Fibroblast of lung (primary cell): ENCODE measurements at regions not wholly inside any gene's neighbourhood (a gene's known extent, or its start where the extent isn't known, plus 50 kb on each side); places are given as distances from the start of the nearest gene placed in this dataset.

Experiments used
- DNase-seq, 2 donors: peaks; one replicate each; pipeline versions ENCODE4 v3.0.0 to v3.0.0-alpha.2; 2010; ENCODE audit warnings: low read depth in 2 of 2
- H2AFZ ChIP-seq: 2 replicates; pipeline ENCODE4 v1.5.1; 2012; ENCODE audit warnings: low read length, control low read depth, inconsistent platforms
- H3K27ac ChIP-seq: 2 replicates; pipeline ENCODE4 v1.5.1; 2011; ENCODE audit warnings: low read length, control low read depth; ENCODE audit not compliant: insufficient read depth
- H3K27me3 ChIP-seq: 2 replicates; pipeline ENCODE4 v1.5.1; 2011; ENCODE audit warnings: mild to moderate bottlenecking, low read length; ENCODE audit not compliant: control insufficient read depth, insufficient read depth
- H3K36me3 ChIP-seq: 2 replicates; pipeline ENCODE4 v1.5.1; 2011; ENCODE audit warnings: low read length; ENCODE audit not compliant: control insufficient read depth, insufficient read depth
- H3K4me1 ChIP-seq: 2 replicates; pipeline ENCODE4 v1.5.1; 2011; ENCODE audit warnings: low read length; ENCODE audit not compliant: control insufficient read depth, insufficient read depth; ENCODE audit errors: extremely low read depth
- H3K4me2 ChIP-seq: 2 replicates; pipeline ENCODE4 v1.5.1; 2011; ENCODE audit warnings: low read length, control low read depth; ENCODE audit not compliant: insufficient read depth; ENCODE audit errors: extremely low read depth
- H3K4me3 ChIP-seq, 4 experiments: fragments of 200-600 bp in 1 of 4; sonication (generic) in 1 of 4; replicated peaks in 1 of 4; 2 replicates each; pipeline ENCODE4 v1.5.1; 2011 to 2016; ENCODE audit warnings: low read length in 4 of 4, low read depth in 3 of 4, mild to moderate bottlenecking in 3 of 4, control low read depth in 2 of 4, inconsistent platforms in 1 of 4, mixed read lengths in 1 of 4; ENCODE audit not compliant: insufficient read depth in 1 of 4; ENCODE audit errors: control extremely low read depth in 1 of 4
- H3K79me2 ChIP-seq: 2 replicates; pipeline ENCODE4 v1.5.1; 2012; ENCODE audit warnings: mild to moderate bottlenecking, low read length, inconsistent platforms; ENCODE audit not compliant: control insufficient read depth, insufficient read depth
- H3K9ac ChIP-seq: 2 replicates; pipeline ENCODE4 v1.5.1; 2011; ENCODE audit warnings: mild to moderate bottlenecking, low read length, control low read depth; ENCODE audit not compliant: insufficient read depth
- H3K9me3 ChIP-seq: 2 replicates; pipeline ENCODE4 v1.5.1; 2012; ENCODE audit warnings: low read depth, low read length; ENCODE audit not compliant: control insufficient read depth, insufficient read depth
- H4K20me1 ChIP-seq: 2 replicates; pipeline ENCODE4 v1.5.1; 2011; ENCODE audit warnings: low read length; ENCODE audit not compliant: control insufficient read depth, insufficient read depth; ENCODE audit errors: extremely low read depth
- EZH2 ChIP-seq: IDR thresholded peaks from 2 replicates; pipeline ENCODE4 v1.5.1; 2012; ENCODE audit warnings: low read length, control low read depth, mild to moderate bottlenecking; ENCODE audit errors: missing control alignments
- TF ChIP-seq, protein P1 (sequence below), 2 donors: IDR thresholded peaks in 1 of 2; conservative IDR thresholded peaks in 1 of 2; 1 replicate in 1 of 2; 2 replicates in 1 of 2; pipeline ENCODE4 v1.5.1; 2011 to 2012; ENCODE audit warnings: low read length in 2 of 2, control low read depth in 1 of 2, inconsistent platforms in 1 of 2, low read depth in 1 of 2, mild to moderate bottlenecking in 1 of 2

- Histone ChIP-seq H3K4me2 (no peak overlapping the region), H3K9me3 (no peaks in the 10 kb centered on the region), H3K27ac (no peak overlapping the region), H3K4me3 (no peak overlapping the region), H3K4me1 (no peaks in the 10 kb centered on the region), H3K27me3 (no peaks in the 10 kb centered on the region), H3K79me2 (no peaks in the 10 kb centered on the region), H2AFZ (no peak overlapping the region), H3K9ac (no peak overlapping the region), H3K36me3 (no peaks in the 10 kb centered on the region), H4K20me1 (no peaks in the 10 kb centered on the region)
- DNase-seq, result no peak
- TF ChIP-seq, protein P1, sequence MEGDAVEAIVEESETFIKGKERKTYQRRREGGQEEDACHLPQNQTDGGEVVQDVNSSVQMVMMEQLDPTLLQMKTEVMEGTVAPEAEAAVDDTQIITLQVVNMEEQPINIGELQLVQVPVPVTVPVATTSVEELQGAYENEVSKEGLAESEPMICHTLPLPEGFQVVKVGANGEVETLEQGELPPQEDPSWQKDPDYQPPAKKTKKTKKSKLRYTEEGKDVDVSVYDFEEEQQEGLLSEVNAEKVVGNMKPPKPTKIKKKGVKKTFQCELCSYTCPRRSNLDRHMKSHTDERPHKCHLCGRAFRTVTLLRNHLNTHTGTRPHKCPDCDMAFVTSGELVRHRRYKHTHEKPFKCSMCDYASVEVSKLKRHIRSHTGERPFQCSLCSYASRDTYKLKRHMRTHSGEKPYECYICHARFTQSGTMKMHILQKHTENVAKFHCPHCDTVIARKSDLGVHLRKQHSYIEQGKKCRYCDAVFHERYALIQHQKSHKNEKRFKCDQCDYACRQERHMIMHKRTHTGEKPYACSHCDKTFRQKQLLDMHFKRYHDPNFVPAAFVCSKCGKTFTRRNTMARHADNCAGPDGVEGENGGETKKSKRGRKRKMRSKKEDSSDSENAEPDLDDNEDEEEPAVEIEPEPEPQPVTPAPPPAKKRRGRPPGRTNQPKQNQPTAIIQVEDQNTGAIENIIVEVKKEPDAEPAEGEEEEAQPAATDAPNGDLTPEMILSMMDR (conservative IDR thresholded peaks at IDR 0.05 in 1 of 2, IDR thresholded peaks at IDR 0.05 in 1 of 2; ENCODE audit: low read depth in 1 of 2, low read length in 2 of 2), result no peak
- TF ChIP-seq EZH2, result no peak
These were observed 74.5 kb upstream of the PICALM start for GRCh38 chr11:86143087-86144030.

GRCh38 chr11:86142170-86142569 lies 73.3 kb upstream of the PICALM start:
- Histone ChIP-seq H3K36me3 (no peaks in the 10 kb centered on the region), H3K4me1 (no peaks in the 10 kb centered on the region), H3K9ac (no peak overlapping the region), H3K27me3 (no peaks in the 10 kb centered on the region), H3K9me3 (no peaks in the 10 kb centered on the region), H3K4me2 (no peak overlapping the region), H3K79me2 (no peaks in the 10 kb centered on the region), H3K4me3 (no peak overlapping the region), H3K27ac (no peak overlapping the region), H4K20me1 (no peaks in the 10 kb centered on the region), H2AFZ (no peak overlapping the region)
- no peak for DNase-seq
- no peak for TF ChIP-seq EZH2
- TF ChIP-seq, protein P1 (conservative IDR thresholded peaks at IDR 0.05 in 1 of 2, IDR thresholded peaks at IDR 0.05 in 1 of 2; ENCODE audit: low read depth in 1 of 2, low read length in 2 of 2), result no peak

DNA sequence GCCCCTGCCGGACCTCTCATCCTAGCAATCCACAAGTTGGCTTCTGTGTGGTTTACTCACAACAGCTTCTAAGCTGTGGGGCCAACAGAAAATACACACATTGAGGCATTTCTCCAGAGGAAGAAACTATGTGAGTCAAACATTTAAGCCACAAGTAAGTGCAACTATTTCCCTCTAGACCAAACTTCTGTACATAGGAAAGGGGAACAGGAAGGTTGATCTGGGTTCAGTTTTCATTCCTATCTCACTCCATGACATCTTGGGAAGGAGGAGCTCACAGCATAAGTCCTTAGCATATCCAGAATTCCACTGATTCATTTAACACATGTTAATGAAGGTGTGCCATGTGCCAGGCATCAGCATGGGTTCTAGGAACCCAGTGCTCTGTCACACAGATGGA lies 72.8 kb upstream of the PICALM start:
- Histone ChIP-seq H3K9ac (no peak overlapping the region), H3K36me3 (no peaks in the 10 kb centered on the region), H3K27ac (no peak overlapping the region), H3K4me3 (no peak overlapping the region), H4K20me1 (no peaks in the 10 kb centered on the region), H2AFZ (no peak overlapping the region), H3K9me3 (no peaks in the 10 kb centered on the region), H3K4me2 (no peak overlapping the region), H3K27me3 (no peaks in the 10 kb centered on the region), H3K4me1 (no peaks in the 10 kb centered on the region), H3K79me2 (no peaks in the 10 kb centered on the region)
- peak in 1 of 2 donors; percentile 35 for DNase-seq
- TF ChIP-seq EZH2, result no peak
- TF ChIP-seq, protein P1 (conservative IDR thresholded peaks at IDR 0.05 in 1 of 2, IDR thresholded peaks at IDR 0.05 in 1 of 2; ENCODE audit: low read depth in 1 of 2, low read length in 2 of 2), result no peak
